GM12873 (cell line): ENCODE measurements at regions not wholly inside any gene's neighbourhood (a gene's known extent, or its start where the extent isn't known, plus 50 kb on each side); places are given as distances from the start of the nearest gene placed in this dataset.

ENCODE experiments used
- TF ChIP-seq, protein P1 (sequence below): IDR thresholded peaks from 2 replicates; pipeline ENCODE4 v1.5.1; 2012; ENCODE audit warnings: low read depth, mild to moderate bottlenecking, moderate library complexity, low read length, control low read depth; ENCODE audit not compliant: insufficient read depth; ENCODE audit errors: missing control alignments

DNA sequence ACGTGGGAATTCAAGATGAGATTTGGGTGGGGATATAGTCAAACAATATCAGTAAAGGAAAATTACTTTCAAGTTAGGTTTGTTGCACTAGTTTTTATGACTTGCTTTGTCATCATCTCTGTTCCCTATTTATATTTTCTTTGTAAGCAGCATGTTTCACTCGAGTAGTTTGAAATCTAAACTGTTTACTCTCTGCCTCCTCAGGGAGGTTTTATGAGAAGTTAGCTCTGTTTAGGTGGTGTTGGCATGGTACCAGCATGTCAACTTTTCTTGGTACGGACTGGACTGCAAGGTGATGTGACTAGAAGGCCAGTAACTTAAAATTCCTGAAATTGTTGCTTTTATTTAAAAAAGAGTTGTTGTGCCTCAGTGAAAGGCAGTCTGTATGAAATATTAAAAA, 59.2 kb upstream of the MTPN start:
- TF ChIP-seq, protein P1, sequence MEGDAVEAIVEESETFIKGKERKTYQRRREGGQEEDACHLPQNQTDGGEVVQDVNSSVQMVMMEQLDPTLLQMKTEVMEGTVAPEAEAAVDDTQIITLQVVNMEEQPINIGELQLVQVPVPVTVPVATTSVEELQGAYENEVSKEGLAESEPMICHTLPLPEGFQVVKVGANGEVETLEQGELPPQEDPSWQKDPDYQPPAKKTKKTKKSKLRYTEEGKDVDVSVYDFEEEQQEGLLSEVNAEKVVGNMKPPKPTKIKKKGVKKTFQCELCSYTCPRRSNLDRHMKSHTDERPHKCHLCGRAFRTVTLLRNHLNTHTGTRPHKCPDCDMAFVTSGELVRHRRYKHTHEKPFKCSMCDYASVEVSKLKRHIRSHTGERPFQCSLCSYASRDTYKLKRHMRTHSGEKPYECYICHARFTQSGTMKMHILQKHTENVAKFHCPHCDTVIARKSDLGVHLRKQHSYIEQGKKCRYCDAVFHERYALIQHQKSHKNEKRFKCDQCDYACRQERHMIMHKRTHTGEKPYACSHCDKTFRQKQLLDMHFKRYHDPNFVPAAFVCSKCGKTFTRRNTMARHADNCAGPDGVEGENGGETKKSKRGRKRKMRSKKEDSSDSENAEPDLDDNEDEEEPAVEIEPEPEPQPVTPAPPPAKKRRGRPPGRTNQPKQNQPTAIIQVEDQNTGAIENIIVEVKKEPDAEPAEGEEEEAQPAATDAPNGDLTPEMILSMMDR: no peak

DNA sequence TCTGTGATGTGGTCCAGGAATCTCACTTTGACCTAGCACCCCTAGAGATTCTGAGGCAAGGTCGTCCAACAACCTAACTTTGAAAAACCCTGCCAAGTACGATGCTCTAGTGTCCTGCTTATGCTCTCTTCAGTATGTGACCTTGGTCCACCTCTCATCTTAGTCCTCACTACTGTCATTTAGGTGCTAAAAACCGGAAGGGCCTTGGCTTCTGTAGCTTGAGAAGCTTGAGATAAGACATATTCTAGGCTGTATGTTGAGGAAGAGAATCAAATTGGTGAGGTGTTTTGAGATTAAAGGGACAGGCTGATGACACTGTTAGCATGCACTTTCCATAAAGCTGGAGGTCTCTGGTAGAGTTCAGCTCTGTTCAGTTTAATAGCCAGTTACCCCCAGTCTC, 57.0 kb upstream of the MTPN start:
- TF ChIP-seq, protein P1: no peak

DNA sequence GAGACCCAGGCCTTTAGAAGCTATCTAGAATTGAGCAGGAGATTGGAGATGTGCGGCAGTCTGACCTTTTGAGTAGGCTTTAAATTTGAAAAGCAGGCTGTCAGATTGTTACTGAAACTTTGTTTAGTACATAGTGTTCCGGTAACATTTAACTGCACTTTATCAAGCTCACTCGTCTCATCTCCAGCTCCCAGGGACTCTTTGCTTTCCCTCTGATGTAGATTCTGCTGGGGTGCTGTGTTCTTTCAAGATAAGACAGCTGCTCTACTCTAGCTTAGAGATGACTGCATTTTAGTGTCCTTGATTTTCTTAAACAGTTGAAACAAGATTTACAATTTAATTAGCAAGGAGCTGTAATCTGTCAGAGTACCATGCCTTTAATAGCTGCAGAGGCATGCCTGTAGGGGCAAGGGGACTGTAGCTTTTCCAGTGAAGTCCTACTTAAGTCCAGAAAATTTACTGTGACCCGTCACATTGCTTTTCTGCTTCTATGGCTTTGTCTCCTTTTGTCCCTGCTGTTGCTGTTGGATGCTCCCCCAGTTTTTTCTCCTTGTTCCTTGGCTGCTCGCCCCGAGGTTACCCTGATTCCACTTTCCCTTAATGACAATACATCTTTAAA, 56.4 kb upstream of the MTPN start:
- TF ChIP-seq, protein P1: no peak

DNA sequence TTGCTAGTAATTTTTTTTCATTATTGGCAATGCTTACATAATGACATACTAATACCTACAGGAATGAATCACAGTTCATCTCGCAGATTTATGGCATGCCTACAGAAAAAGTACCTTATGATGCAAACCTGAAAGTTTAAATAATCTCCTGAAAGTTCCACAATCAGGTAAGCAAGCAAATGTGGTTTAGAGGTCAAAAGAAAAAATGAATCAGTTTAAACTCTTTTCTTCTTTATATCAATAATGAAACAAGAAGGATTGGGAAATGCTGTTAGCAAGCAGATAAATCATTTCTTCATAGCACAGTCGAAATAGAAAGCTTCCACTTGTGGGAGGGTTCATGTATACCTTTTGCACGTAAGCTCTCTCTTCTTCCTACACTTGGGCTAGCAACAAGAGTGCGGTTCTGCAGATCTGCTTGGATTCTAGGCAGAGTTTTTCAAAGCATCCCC, 53.7 kb upstream of the MTPN start:
- TF ChIP-seq, protein P1: no peak

DNA sequence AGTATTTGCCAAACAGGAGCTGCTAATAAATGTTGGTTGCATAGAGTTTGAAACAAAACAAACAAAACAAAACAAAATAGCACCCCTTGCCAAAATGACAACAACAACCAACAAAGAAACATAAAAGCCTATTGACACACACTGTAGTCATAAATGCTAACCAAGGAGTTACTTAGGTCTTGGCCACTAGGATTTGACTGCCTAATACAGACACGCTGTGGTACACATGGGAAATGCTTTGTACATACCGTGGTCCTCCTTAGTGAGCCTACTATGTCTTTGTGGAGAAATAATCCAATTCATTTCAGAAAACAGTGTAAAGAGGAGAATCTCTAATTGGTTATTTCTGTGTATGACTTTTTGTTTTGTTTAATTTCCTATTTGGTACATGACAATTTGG, 53.2 kb upstream of the MTPN start:
- TF ChIP-seq, protein P1: no peak

DNA sequence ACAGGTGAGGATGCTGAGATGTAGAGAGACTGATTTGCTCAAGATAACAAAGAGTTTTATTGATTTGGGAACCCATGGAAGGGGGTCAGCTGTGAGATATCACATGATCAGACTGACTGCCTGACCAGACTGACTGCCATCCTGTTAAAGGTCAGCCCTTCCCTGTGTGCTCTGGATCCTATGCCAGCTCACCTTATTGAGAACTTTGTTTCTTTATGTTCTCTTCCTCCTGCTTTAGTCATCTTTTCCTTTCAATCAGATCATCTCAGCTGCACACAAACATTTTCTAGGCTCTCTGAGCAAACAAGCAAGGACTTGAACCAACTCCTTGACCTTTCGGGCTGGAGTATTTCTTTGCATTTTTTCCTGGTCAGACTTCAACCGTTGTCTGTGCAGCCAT, 50.0 kb upstream of the MTPN start:
- TF ChIP-seq, protein P1: no peak
